Upper lobe of left lung (tissue), 6 donors: ENCODE measurements at regions not wholly inside any gene's neighbourhood (a gene's known extent, or its start where the extent isn't known, plus 50 kb on each side); places are given as distances from the start of the nearest gene placed in this dataset.

Source experiments
- ATAC-seq, 2 donors: fragments of 200-7000 bp; cut with Tn5 transposase; one replicate each; pipeline ENCODE4 v1.9.1; 2022; ENCODE audit warnings: mild to moderate bottlenecking in 2 of 2, moderate library complexity in 2 of 2; ENCODE audit not compliant: low FRiP score in 2 of 2
- DNase-seq, 2 donors: peaks; one replicate each; pipeline ENCODE4 v3.0.0-alpha.2; 2019 to 2020
- H3K27ac ChIP-seq, 4 donors: fragments of 200-600 bp; sonication (generic); one replicate each; pipeline ENCODE4 v1.5.1; 2016 to 2019
- H3K27me3 ChIP-seq, 4 donors: fragments of 200-600 bp; sonication (generic); one replicate each; pipeline ENCODE4 v1.5.1; 2017 to 2019
- H3K36me3 ChIP-seq, 4 donors: fragments of 200-600 bp; sonication (generic); one replicate each; pipeline ENCODE4 v1.5.1; 2016 to 2019
- H3K4me1 ChIP-seq, 4 donors: fragments of 200-600 bp; sonication (generic); one replicate each; pipeline ENCODE4 v1.5.1; 2018 to 2019
- H3K4me3 ChIP-seq, 4 donors: fragments of 200-600 bp; sonication (generic); one replicate each; pipeline ENCODE4 v1.5.1; 2017 to 2019; ENCODE audit warnings: mild to moderate bottlenecking in 2 of 4, moderate library complexity in 1 of 4
- H3K9me3 ChIP-seq, 4 donors: fragments of 200-600 bp; sonication (generic); one replicate each; pipeline ENCODE4 v1.5.1; 2018 to 2019
- CTCF ChIP-seq, 6 experiments: fragments of 450-650 bp in 4 of 6; fragments of 200-600 bp in 2 of 6; sonication (generic) in 2 of 6; IDR thresholded peaks; one replicate each; pipeline ENCODE4 v1.5.1; 2016 to 2019; ENCODE audit warnings: antibody characterized with exemption in 6 of 6
- EP300 ChIP-seq, 4 donors: sonication (generic); formaldehyde crosslinking; IDR thresholded peaks; one replicate each; pipeline ENCODE4 v1.5.1; 2017; ENCODE audit warnings: antibody characterized with exemption in 4 of 4, control low read depth in 2 of 4
- POLR2A ChIP-seq, 4 donors: fragments of 450-650 bp; IDR thresholded peaks; one replicate each; pipeline ENCODE4 v1.5.1; 2016 to 2017; ENCODE audit warnings: antibody characterized with exemption in 4 of 4, mild to moderate bottlenecking in 2 of 4
- POLR2AphosphoS5 ChIP-seq, 2 donors: sonication (generic); formaldehyde crosslinking; IDR thresholded peaks; one replicate each; pipeline ENCODE4 v1.5.1; 2017; ENCODE audit warnings: antibody characterized with exemption in 2 of 2
- WGBS, 2 donors: methylation state at CpG; one replicate each; pipeline ENCODE4 v1.1.5; 2017 to 2018; 5-methylcytosine and 5-hydroxymethylcytosine counted together
- donor health status: DM: no; HTN: no; CAD: no; lungs with moderate emphysema.
- donor health status: DM: no; HTN: yes; CAD: no; lungs with severe emphysema.

DNA sequence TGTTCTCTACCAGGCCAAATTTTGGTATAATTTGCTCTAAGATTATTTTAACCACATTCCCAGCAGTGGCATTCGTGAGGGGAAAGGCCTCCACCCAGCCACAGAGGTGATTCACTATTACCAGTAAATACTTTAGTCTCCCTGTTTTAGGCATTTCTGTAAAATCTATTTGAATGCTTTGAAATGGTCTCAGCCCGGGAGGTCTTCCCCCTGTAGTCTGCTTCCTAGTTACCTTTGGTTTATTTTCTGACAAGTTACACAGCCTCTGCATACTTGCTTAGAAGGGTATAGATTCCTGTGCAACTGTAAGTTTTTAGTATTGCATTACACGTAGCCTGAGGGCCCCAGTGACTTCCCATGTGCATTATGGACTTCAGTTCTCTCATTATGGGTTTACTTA lies 248.7 kb downstream of the C6orf118 start:
- DNase-seq: no peak
- TF ChIP-seq CTCF (IDR thresholded peaks at IDR 0.05) (no peak), EP300 (IDR thresholded peaks at IDR 0.05) (no peak), POLR2A (IDR thresholded peaks at IDR 0.05) (no peak), POLR2AphosphoS5 (IDR thresholded peaks at IDR 0.05) (no peak)

GRCh38 chr6:165059032-165059431 lies 250.4 kb downstream of the C6orf118 start:
- H3K27me3 ChIP-seq: no peaks in the 10 kb centered on the region
- ATAC-seq (no peak), DNase-seq (no peak)
- H3K27ac ChIP-seq: no peak overlapping the region
- H3K9me3 ChIP-seq: peaks cover 0 to 4% (median 0%) of the 10 kb centered on the region in 4 donors
- 82% methylated on average over 3 of the region's 3 CpGs for WGBS, 2 donors
- TF ChIP-seq POLR2AphosphoS5 (IDR thresholded peaks at IDR 0.05) (no peak), CTCF (IDR thresholded peaks at IDR 0.05) (no peak), POLR2A (IDR thresholded peaks at IDR 0.05) (no peak), EP300 (IDR thresholded peaks at IDR 0.05) (no peak)
- H3K4me3 ChIP-seq: no peak overlapping the region
- no peaks in the 10 kb centered on the region for H3K36me3 ChIP-seq
- no peaks in the 10 kb centered on the region for H3K4me1 ChIP-seq

More for the DNA sequence above, 248.7 kb downstream of the C6orf118 start:
- no peak overlapping the region for H3K27ac ChIP-seq
- WGBS, 2 donors: 68 to 69% methylated on average over 3 of the region's 3 CpGs
- H3K4me1 ChIP-seq: no peaks in the 10 kb centered on the region
- H3K36me3 ChIP-seq: no peaks in the 10 kb centered on the region
- no peaks in the 10 kb centered on the region for H3K27me3 ChIP-seq
- no peak overlapping the region for H3K4me3 ChIP-seq
- H3K9me3 ChIP-seq: peaks cover 0 to 4% (median 0%) of the 10 kb centered on the region in 4 donors
- ATAC-seq: no peak

DNA sequence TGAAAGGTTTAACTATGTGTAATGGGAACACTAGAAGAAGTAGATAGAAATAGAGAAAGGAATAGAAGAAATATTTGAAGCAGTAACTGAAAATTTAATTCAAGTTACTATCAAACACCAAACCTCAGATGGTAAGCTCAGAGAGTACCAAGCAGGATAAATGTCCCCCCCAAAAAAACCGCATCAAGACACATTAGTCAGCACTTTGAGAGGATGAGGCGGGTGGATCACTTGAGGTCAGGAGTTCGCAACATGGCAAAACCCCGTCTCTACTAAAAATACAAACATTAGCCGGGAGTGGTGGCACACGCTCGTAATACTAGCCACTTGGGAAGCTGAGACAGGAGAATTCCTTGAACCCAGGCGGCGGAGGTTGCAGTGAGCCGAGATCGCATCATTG lies 253.1 kb downstream of the C6orf118 start:
- no peak for ATAC-seq
- no peak overlapping the region for H3K4me3 ChIP-seq
- 88 to 90% methylated on average over 11 of the region's 11 CpGs for WGBS, 2 donors
- no peaks in the 10 kb centered on the region for H3K27me3 ChIP-seq
- H3K36me3 ChIP-seq: no peaks in the 10 kb centered on the region
- no peak for DNase-seq
- no peak for TF ChIP-seq EP300 (IDR thresholded peaks at IDR 0.05)
- H3K27ac ChIP-seq: no peak overlapping the region
- no peaks in the 10 kb centered on the region for H3K9me3 ChIP-seq
- H3K4me1 ChIP-seq: no peaks in the 10 kb centered on the region

GRCh38 chr6:165055231-165055630 lies 254.2 kb downstream of the C6orf118 start:
- 70 to 79% methylated on average over 5 of the region's 5 CpGs for WGBS, 2 donors
- H3K4me3 ChIP-seq: no peak overlapping the region

More at GRCh38 chr6:165055231-165055630, 254.2 kb downstream of the C6orf118 start:
- H3K9me3 ChIP-seq: peaks cover 0 to 4% (median 1%) of the 10 kb centered on the region in 4 donors
- no peaks in the 10 kb centered on the region for H3K27me3 ChIP-seq
- H3K4me1 ChIP-seq: no peaks in the 10 kb centered on the region
- TF ChIP-seq CTCF (IDR thresholded peaks at IDR 0.05) (no peak), EP300 (IDR thresholded peaks at IDR 0.05) (no peak), POLR2AphosphoS5 (IDR thresholded peaks at IDR 0.05) (no peak), POLR2A (IDR thresholded peaks at IDR 0.05) (no peak)
- ATAC-seq: no peak
- H3K36me3 ChIP-seq: no peaks in the 10 kb centered on the region
- no peak for DNase-seq
- H3K27ac ChIP-seq: no peak overlapping the region
